ENCODE measurements at regions not wholly inside any gene's neighbourhood (a gene's known extent, or its start where the extent isn't known, plus 50 kb on each side); places are given as distances from the start of the nearest gene placed in this dataset.

DNA sequence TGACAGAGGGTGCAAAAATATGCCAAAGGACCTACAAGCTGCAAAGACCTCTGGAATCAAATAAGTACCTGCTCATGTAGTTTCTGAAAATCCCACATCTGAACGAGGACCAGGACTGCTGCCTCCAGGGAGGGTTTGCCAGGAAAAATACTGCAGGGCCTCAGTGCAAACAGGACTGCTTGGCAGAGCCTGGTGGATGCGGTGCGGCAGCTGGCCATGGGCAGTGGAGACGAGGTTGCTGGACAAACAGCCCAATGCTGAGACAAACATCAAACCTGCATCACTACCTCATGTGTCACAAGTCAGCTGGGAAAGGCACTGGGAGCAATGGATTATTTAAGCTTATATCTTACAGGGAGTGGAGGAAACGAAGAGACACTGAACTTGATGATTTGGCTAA, 238.8 kb downstream of the PAX1 start:
- Histone ChIP-seq H3K36me3 (ENCODE audit: control insufficient read depth in 2 of 3, insufficient read depth in 3 of 3, low read length in 3 of 3) (no peaks in the 10 kb centered on the region), H3K27ac (ENCODE audit: low read depth in 2 of 2, low read length in 2 of 2) (no peak overlapping the region), H3K4me3 (ENCODE audit: low read length in 3 of 3) (no peak overlapping the region), H3K9ac (ENCODE audit: low read length in 3 of 3) (no peak overlapping the region), H3K9me3 (ENCODE audit: control insufficient read depth in 2 of 3, insufficient read depth in 1 of 3, low read length in 3 of 3) (no peaks in the 10 kb centered on the region), H3K27me3 (ENCODE audit: control insufficient read depth, insufficient read depth, low read length) (no peaks in the 10 kb centered on the region), H3K4me1 (ENCODE audit: control insufficient read depth in 2 of 3, insufficient read depth in 2 of 3, low read depth in 1 of 3, low read length in 3 of 3) (no peaks in the 10 kb centered on the region)
- TF ChIP-seq CTCF (IDR thresholded peaks at IDR 0.05; ENCODE audit: borderline replicate concordance, extremely low read depth, insufficient read depth): no peak
- DNase-seq (no peak), FAIRE-seq (no peak)
- intact Hi-C loops (cut with DNase I): no loop called here

DNA sequence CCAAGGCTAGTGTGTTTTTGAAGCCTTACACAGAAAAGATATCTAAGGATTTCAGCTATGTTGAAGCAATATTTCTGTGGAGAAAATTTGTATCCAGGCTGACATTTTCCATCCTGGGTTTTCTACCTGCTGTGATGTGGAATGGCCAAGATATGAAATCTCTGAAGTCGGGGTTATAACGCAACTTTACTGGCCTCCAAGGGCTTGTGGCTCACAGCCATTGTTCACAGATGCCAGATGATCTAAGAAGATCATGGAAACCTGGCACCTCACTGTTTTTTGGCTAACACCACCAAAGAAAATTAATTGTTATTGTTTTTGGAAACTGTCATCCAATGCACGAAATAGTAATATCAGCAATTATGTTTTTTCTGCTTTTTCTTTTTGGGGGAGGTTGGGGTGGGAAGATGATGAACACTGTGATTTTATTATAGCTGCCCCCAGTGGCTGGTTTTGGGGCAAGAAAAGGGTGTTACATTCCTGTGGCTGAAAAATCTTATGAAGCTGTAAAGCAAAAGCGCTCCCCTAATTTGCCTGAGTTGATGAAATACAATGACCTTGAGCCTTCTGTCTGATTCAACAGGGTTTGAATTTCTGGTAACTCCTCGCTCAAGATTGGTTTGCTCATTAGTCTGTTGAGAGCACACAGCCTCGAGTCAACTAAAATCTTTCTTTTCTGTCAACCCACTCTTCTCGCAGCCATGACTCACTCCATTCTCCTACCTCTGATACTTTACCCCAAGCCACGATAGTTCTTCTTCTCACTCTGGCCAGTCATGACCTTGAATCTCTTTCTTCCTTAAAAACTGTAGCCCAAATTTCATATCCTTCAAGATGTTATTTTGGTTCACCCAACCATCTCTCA, 236.7 kb downstream of the PAX1 start:
- no peaks in the 10 kb centered on the region for H3K9me3 ChIP-seq (ENCODE audit: control insufficient read depth in 2 of 3, insufficient read depth in 1 of 3, low read length in 3 of 3)
- H3K36me3 ChIP-seq (ENCODE audit: control insufficient read depth in 2 of 3, insufficient read depth in 3 of 3, low read length in 3 of 3): no peaks in the 10 kb centered on the region
- H3K9ac ChIP-seq (ENCODE audit: low read length in 3 of 3): no peak overlapping the region
- H3K4me1 ChIP-seq (ENCODE audit: control insufficient read depth in 2 of 3, insufficient read depth in 2 of 3, low read depth in 1 of 3, low read length in 3 of 3): no peaks in the 10 kb centered on the region
- no peak for TF ChIP-seq CTCF (IDR thresholded peaks at IDR 0.05; ENCODE audit: borderline replicate concordance, extremely low read depth, insufficient read depth)
- no peaks in the 10 kb centered on the region for H3K27me3 ChIP-seq (ENCODE audit: control insufficient read depth, insufficient read depth, low read length)
- intact Hi-C loops (cut with DNase I): no loop called here
- H3K27ac ChIP-seq (ENCODE audit: low read depth in 2 of 2, low read length in 2 of 2): no peak overlapping the region
- FAIRE-seq (no peak), DNase-seq (no peak)
- no peak overlapping the region for H3K4me3 ChIP-seq (ENCODE audit: low read length in 3 of 3)

DNA sequence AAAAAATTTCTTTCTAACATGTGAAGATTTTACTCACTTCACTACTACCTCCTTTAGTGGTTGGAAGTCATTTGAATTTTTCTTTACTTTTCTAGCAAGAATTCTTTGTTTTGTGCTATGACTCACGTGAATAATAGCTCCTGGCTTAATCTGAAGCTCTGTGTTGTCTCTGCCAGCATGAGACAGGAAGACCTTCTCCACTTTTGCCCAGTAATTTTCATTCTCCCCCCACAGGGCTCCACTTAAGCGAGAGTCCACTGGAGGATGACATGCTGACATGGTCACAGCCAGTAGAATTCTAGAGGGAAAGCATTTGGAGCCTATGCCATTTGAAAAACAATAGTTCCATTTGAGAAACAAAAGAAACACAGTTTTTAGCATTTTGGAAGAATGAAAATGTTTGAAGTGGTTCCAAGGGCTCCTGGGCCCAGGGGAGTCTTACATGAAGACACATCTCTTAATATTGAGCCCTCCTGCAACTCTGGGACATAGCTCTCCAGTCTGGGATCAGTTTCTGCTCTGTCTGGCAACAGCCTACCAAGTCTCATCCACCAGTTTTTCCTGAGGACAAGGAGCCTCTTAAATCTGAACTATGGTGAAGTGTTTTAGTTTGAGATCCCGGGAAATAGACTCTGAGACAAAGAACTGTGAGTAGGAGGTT, 231.4 kb downstream of the PAX1 start:
- Histone ChIP-seq H3K27ac (ENCODE audit: low read depth in 2 of 2, low read length in 2 of 2) (no peak overlapping the region), H3K36me3 (ENCODE audit: control insufficient read depth in 2 of 3, insufficient read depth in 3 of 3, low read length in 3 of 3) (no peaks in the 10 kb centered on the region), H3K9ac (ENCODE audit: low read length in 3 of 3) (no peak overlapping the region), H3K9me3 (ENCODE audit: control insufficient read depth in 2 of 3, insufficient read depth in 1 of 3, low read length in 3 of 3) (no peaks in the 10 kb centered on the region), H3K4me1 (ENCODE audit: control insufficient read depth in 2 of 3, insufficient read depth in 2 of 3, low read depth in 1 of 3, low read length in 3 of 3) (no peaks in the 10 kb centered on the region), H3K27me3 (ENCODE audit: control insufficient read depth, insufficient read depth, low read length) (no peaks in the 10 kb centered on the region), H3K4me3 (ENCODE audit: low read length in 3 of 3) (no peak overlapping the region)
- DNase-seq (no peak), FAIRE-seq (no peak)
- TF ChIP-seq CTCF (IDR thresholded peaks at IDR 0.05; ENCODE audit: borderline replicate concordance, extremely low read depth, insufficient read depth): no peak
- intact Hi-C loops (cut with DNase I): no loop called here
